HG03442 (cell line): ENCODE measurements at regions not wholly inside any gene's neighbourhood (a gene's known extent, or its start where the extent isn't known, plus 50 kb on each side); places are given as distances from the start of the nearest gene placed in this dataset.

Source experiments
- ATAC-seq: cut with Tn5 transposase; IDR thresholded peaks from one replicate; pipeline ENCODE4 v1.9.1; 2021; ENCODE audit warnings: mild to moderate bottlenecking, moderate library complexity; ENCODE audit not compliant: unreplicated experiment

- no peak for ATAC-seq
Observed at GRCh38 chr2:79359419-79359818, 153.4 kb upstream of the CTNNA2 start.

- ATAC-seq: no peak
Observed at GRCh38 chr2:79355569-79355968, 157.3 kb upstream of the CTNNA2 start.

- no peak for ATAC-seq
Observed at GRCh38 chr2:79327460-79327859, 167.9 kb upstream of the REG3A start.

- no peak for ATAC-seq
Observed at GRCh38 chr2:79320871-79321270, 161.3 kb upstream of the REG3A start.

- ATAC-seq: no peak
Observed at GRCh38 chr2:79294994-79295393, 135.4 kb upstream of the REG3A start.

- no peak for ATAC-seq
Observed at GRCh38 chr2:79292958-79293315, 133.4 kb upstream of the REG3A start.

GRCh38 chr2:79292239-79292957 is 132.8 kb upstream of the REG3A start:
- ATAC-seq: no peak

GRCh38 chr2:79275863-79276262 is 116.3 kb upstream of the REG3A start:
- no peak for ATAC-seq

- ATAC-seq: no peak
Observed at GRCh38 chr2:79275197-79275596, 115.6 kb upstream of the REG3A start.

GRCh38 chr2:79272616-79273015 is 113.1 kb upstream of the REG3A start:
- ATAC-seq: no peak

GRCh38 chr2:79271456-79271855 is 111.9 kb upstream of the REG3A start:
- ATAC-seq: no peak

- ATAC-seq: no peak
Observed at GRCh38 chr2:79260848-79261247, 101.3 kb upstream of the REG3A start.

GRCh38 chr2:79259959-79260358 is 100.4 kb upstream of the REG3A start:
- no peak for ATAC-seq

GRCh38 chr2:79259296-79259695 is 99.7 kb upstream of the REG3A start:
- no peak for ATAC-seq

- ATAC-seq: no peak
Observed at GRCh38 chr2:79253243-79253774, 93.8 kb upstream of the REG3A start.

GRCh38 chr2:79250656-79251055 is 91.1 kb upstream of the REG3A start:
- ATAC-seq: no peak

- ATAC-seq: no peak
Observed at GRCh38 chr2:79248776-79249175, 89.2 kb upstream of the REG3A start.

- no peak for ATAC-seq
Observed at GRCh38 chr2:79235135-79235534, 75.6 kb upstream of the REG3A start.

- ATAC-seq: no peak
Observed at GRCh38 chr2:79223539-79223938, 64.0 kb upstream of the REG3A start.

- ATAC-seq: peak; percentile 82
Observed at GRCh38 chr2:79219383-79219988, 59.9 kb upstream of the REG3A start.

GRCh38 chr2:79210274-79210917 is 50.8 kb upstream of the REG3A start:
- ATAC-seq: no peak
